A549 (cell line): ENCODE measurements at regions not wholly inside any gene's neighbourhood (a gene's known extent, or its start where the extent isn't known, plus 50 kb on each side); places are given as distances from the start of the nearest gene placed in this dataset.

Source experiments
- ATAC-seq, 2 experiments: fragments of 200-7000 bp in 1 of 2; fragments of >200 bp in 1 of 2; cut with Nextera tagmentation in 1 of 2; cut with Tn5 transposase in 1 of 2; 3 replicates each; pipeline versions ENCODE4 v1.8.0 to v1.9.1; 2018 to 2020; ENCODE audit warnings: mild to moderate bottlenecking in 1 of 2, moderate library complexity in 1 of 2
- CTCF ChIA-PET: fragments of 300-600 bp; sonication (Branson Sonifier 250); formaldehyde crosslinking; extraction: SDS; loops from one replicate; lab custom pipeline; 2021; ENCODE audit warnings: antibody characterized with exemption, inconsistent platforms; lab: Yijun Ruan, JAX
- POLR2A ChIA-PET: fragments of 350-600 bp; formaldehyde crosslinking; extraction: SDS; loops from one replicate; lab custom pipeline; 2021; ENCODE audit warnings: antibody characterized with exemption, inconsistent platforms; lab: Yijun Ruan, JAX
- DNase-seq, 2 experiments: peaks; one replicate each; pipeline versions ENCODE4 v3.0.0 to v3.0.0-alpha.2; 2011 to 2016; ENCODE audit warnings: low read depth in 1 of 2, low spot score in 1 of 2
- FAIRE-seq: peaks from 2 replicates; lab custom pipeline; 2011; peaks lifted over from hg19 to GRCh38; lab: Jason Lieb, UNC
- H3K27ac ChIP-seq, 2 experiments: fragments of >200 bp; sonication (Bioruptor Twin); formaldehyde crosslinking; 3 replicates each; pipeline ENCODE4 v1.5.1; 2016 to 2017
- H3K4me1 ChIP-seq: fragments of >200 bp; sonication (Bioruptor Twin); formaldehyde crosslinking; 3 replicates; pipeline ENCODE4 v1.6.1; 2016
- H3K4me2 ChIP-seq: fragments of >200 bp; sonication (Bioruptor Twin); formaldehyde crosslinking; 3 replicates; pipeline ENCODE4 v1.6.1; 2016
- H3K4me3 ChIP-seq: fragments of >200 bp; sonication (Bioruptor Twin); formaldehyde crosslinking; 3 replicates; pipeline ENCODE4 v1.5.1; 2016
- H3K9me3 ChIP-seq: fragments of >200 bp; sonication (Bioruptor Twin); formaldehyde crosslinking; 3 replicates; pipeline ENCODE4 v1.6.1; 2016
- CBX8 ChIP-seq: fragments of 200-600 bp; sonication (generic); IDR thresholded peaks from 2 replicates; pipeline ENCODE4 v1.6.1; 2016
- EHMT2 ChIP-seq: fragments of 200-600 bp; sonication (generic); IDR thresholded peaks from 2 replicates; pipeline ENCODE4 v1.6.1; 2016; ENCODE audit warnings: antibody characterized with exemption, low read depth, mild to moderate bottlenecking, moderate library complexity
- FOSL2 ChIP-seq, 2 experiments: fragments of 450-650 bp in 1 of 2; fragments of >200 bp in 1 of 2; sonication (Bioruptor Twin) in 1 of 2; formaldehyde crosslinking; IDR thresholded peaks; 2 replicates each; pipeline versions ENCODE4 v1.5.0 to v1.6.1; 2016 to 2020; ENCODE audit warnings: mild to moderate bottlenecking in 1 of 2, moderate library complexity in 1 of 2
- GATA3 ChIP-seq: IDR thresholded peaks from 2 replicates; pipeline ENCODE4 v1.6.1; 2012; ENCODE audit warnings: borderline replicate concordance
- HDAC2 ChIP-seq: fragments of 200-600 bp; sonication (generic); IDR thresholded peaks from 2 replicates; pipeline ENCODE4 v1.6.1; 2016
- HOXA7 ChIP-seq: fragments of 250-450 bp; sonication (Bioruptor Pico); IDR thresholded peaks from 2 replicates; pipeline ENCODE4 v1.5.0; 2020; ENCODE audit warnings: mild to moderate bottlenecking, moderate library complexity
- HOXB13 ChIP-seq: fragments of 250-450 bp; sonication (Bioruptor Pico); IDR thresholded peaks from 2 replicates; pipeline ENCODE4 v1.5.0; 2020; ENCODE audit warnings: low read depth, mild to moderate bottlenecking, moderate library complexity
- HOXB5 ChIP-seq: fragments of 250-450 bp; sonication (Bioruptor Pico); IDR thresholded peaks from 2 replicates; pipeline ENCODE4 v1.5.0; 2020; ENCODE audit warnings: mild to moderate bottlenecking, moderate library complexity
- JUN ChIP-seq, 2 experiments: fragments of >200 bp; sonication (Bioruptor Twin); formaldehyde crosslinking; IDR thresholded peaks; 2 replicates in 1 of 2; 3 replicates in 1 of 2; pipeline ENCODE4 v1.6.1; 2016 to 2017
- JUNB ChIP-seq: fragments of >200 bp; sonication (Bioruptor Twin); formaldehyde crosslinking; IDR thresholded peaks from 2 replicates; pipeline ENCODE4 v1.6.1; 2016
- MAFK ChIP-seq: fragments of 450-650 bp; IDR thresholded peaks from 2 replicates; pipeline ENCODE4 v1.6.1; 2014; ENCODE audit not compliant: partially characterized antibody
- MAZ ChIP-seq: fragments of 150-350 bp; IDR thresholded peaks from 2 replicates; pipeline ENCODE4 v1.6.1; 2014; ENCODE audit warnings: antibody characterized with exemption, low read depth, low read length, borderline replicate concordance
- MYC ChIP-seq: IDR thresholded peaks from 2 replicates; pipeline ENCODE4 v1.6.1; 2012; ENCODE audit warnings: mild to moderate bottlenecking, inconsistent platforms, low read length, improper control_type of control experiment, borderline replicate concordance
- NFE2L2 ChIP-seq: fragments of 150-350 bp; conservative IDR thresholded peaks from 2 replicates; pipeline ENCODE4 v1.6.1; 2014; ENCODE audit warnings: low read length
- NPAS2 ChIP-seq: fragments of 250-450 bp; sonication (Bioruptor Pico); IDR thresholded peaks from 2 replicates; pipeline ENCODE4 v1.8.0; 2022; ENCODE audit warnings: mild to moderate bottlenecking, moderate library complexity, borderline replicate concordance
- NR3C1 ChIP-seq: fragments of >200 bp; sonication (Bioruptor Twin); formaldehyde crosslinking; IDR thresholded peaks from 3 replicates; pipeline ENCODE4 v1.6.1; 2017
- PHF8 ChIP-seq: fragments of 200-600 bp; sonication (generic); IDR thresholded peaks from 2 replicates; pipeline ENCODE4 v1.6.1; 2016; ENCODE audit warnings: low read depth, mild to moderate bottlenecking, antibody characterized with exemption, moderate library complexity, borderline replicate concordance
- POLR2A ChIP-seq: IDR thresholded peaks from 2 replicates; pipeline ENCODE4 v1.6.1; 2012; ENCODE audit warnings: mild to moderate bottlenecking, low read length
- RFX5 ChIP-seq: fragments of 450-650 bp; IDR thresholded peaks from 2 replicates; pipeline ENCODE4 v1.7.1; 2014; ENCODE audit warnings: antibody characterized with exemption, mild to moderate bottlenecking, moderate library complexity
- SREBF2 ChIP-seq: fragments of 450-650 bp; IDR thresholded peaks from 2 replicates; pipeline ENCODE4 v1.6.1; 2014; ENCODE audit warnings: mild to moderate bottlenecking, moderate library complexity
- TP53 ChIP-seq: fragments of 250-450 bp; sonication (Bioruptor Pico); IDR thresholded peaks from 2 replicates; pipeline ENCODE4 v1.5.0; 2021; ENCODE audit warnings: mild to moderate bottlenecking, moderate library complexity
- ZSCAN20 ChIP-seq: fragments of 250-450 bp; sonication (Bioruptor Pico); IDR thresholded peaks from 2 replicates; pipeline ENCODE4 v1.8.0; 2022; ENCODE audit warnings: mild to moderate bottlenecking, moderate library complexity
- WGBS: methylation state at CpG from one replicate; pipeline ENCODE4 v1.1.6; 2017; ENCODE audit errors: missing lambda C conversion rate; 5-methylcytosine and 5-hydroxymethylcytosine counted together
- TF ChIP-seq, protein P1 (sequence below): fragments of 200-600 bp; sonication (generic); IDR thresholded peaks from 2 replicates; pipeline ENCODE4 v1.6.1; 2016; ENCODE audit warnings: antibody characterized with exemption, mild to moderate bottlenecking, moderate library complexity
- TF ChIP-seq, protein P2 (sequence below): fragments of >200 bp; sonication (Bioruptor Twin); formaldehyde crosslinking; IDR thresholded peaks from 3 replicates; pipeline ENCODE4 v1.5.1; 2016
- TF ChIP-seq, protein P3 (sequence below): IDR thresholded peaks from 2 replicates; pipeline ENCODE4 v1.6.1; 2012
- TF ChIP-seq, protein P4 (sequence below): fragments of >200 bp; sonication (Bioruptor Twin); formaldehyde crosslinking; IDR thresholded peaks from 2 replicates; pipeline ENCODE4 v1.6.1; 2016

DNA sequence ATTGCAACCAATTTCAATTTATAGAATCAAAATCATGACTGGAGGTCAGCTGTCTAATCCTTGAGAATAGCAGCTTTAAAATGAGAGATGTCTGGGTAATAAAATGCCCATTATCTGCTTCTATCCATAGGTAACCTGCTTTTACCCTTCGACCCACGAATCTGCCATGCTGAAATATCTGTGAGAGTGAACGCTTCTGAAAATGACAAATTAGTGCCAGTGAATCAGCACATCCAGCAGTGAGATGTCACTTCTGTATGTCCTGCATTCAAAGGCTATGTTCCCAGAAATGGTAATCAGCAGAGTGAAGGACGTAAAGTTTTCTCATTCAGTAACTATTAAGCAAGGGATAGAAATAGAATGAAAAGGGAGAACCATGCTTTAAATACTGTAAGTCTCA, 532.4 kb upstream of the ITGA1 start:
- ATAC-seq (no peak), FAIRE-seq (no peak), DNase-seq (no peak)
- Histone ChIP-seq H3K9me3 (no peaks in the 10 kb centered on the region), H3K4me2 (no peak overlapping the region), H3K4me1 (no peaks in the 10 kb centered on the region), H3K4me3 (no peak overlapping the region), H3K27ac (no peak overlapping the region)
- TF ChIP-seq NR3C1 (no peak), PHF8 (no peak), GATA3 (no peak)
- CTCF ChIA-PET: no interaction called here
- POLR2A ChIA-PET: no interaction called here
- WGBS: 4% methylated on average over 4 of the region's 4 CpGs

DNA sequence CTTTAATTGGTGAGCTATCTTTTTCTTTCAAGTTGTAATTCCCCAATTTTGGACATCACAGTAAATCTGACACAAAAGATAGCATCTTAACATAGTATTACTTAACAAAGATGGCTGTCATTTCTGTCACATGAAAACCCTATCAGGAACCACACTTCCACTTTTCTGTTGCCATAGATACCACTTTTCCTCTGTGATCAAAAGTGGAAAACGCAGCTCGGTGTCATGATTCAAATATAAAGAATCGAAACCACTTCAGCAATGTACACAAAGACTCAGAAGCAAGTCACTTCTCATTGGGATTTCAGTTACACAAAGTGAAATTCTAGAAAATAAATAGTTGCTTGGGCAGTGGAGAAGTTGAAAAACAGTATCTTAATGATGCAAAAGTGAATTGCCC, 524.9 kb upstream of the ITGA1 start:
- Histone ChIP-seq H3K9me3 (no peaks in the 10 kb centered on the region), H3K4me2 (no peak overlapping the region), H3K4me1 (no peaks in the 10 kb centered on the region), H3K4me3 (no peak overlapping the region), H3K27ac (no peak overlapping the region)
- WGBS: 4% methylated on average over 3 of the region's 3 CpGs
- no peak for DNase-seq
- FAIRE-seq: no peak
- ChIA-PET CTCF (no interaction called here), POLR2A (no interaction called here)
- TF ChIP-seq HDAC2: no peak
- TF ChIP-seq JUNB: no peak
- no peak for TF ChIP-seq EHMT2
- TF ChIP-seq, protein P1, sequence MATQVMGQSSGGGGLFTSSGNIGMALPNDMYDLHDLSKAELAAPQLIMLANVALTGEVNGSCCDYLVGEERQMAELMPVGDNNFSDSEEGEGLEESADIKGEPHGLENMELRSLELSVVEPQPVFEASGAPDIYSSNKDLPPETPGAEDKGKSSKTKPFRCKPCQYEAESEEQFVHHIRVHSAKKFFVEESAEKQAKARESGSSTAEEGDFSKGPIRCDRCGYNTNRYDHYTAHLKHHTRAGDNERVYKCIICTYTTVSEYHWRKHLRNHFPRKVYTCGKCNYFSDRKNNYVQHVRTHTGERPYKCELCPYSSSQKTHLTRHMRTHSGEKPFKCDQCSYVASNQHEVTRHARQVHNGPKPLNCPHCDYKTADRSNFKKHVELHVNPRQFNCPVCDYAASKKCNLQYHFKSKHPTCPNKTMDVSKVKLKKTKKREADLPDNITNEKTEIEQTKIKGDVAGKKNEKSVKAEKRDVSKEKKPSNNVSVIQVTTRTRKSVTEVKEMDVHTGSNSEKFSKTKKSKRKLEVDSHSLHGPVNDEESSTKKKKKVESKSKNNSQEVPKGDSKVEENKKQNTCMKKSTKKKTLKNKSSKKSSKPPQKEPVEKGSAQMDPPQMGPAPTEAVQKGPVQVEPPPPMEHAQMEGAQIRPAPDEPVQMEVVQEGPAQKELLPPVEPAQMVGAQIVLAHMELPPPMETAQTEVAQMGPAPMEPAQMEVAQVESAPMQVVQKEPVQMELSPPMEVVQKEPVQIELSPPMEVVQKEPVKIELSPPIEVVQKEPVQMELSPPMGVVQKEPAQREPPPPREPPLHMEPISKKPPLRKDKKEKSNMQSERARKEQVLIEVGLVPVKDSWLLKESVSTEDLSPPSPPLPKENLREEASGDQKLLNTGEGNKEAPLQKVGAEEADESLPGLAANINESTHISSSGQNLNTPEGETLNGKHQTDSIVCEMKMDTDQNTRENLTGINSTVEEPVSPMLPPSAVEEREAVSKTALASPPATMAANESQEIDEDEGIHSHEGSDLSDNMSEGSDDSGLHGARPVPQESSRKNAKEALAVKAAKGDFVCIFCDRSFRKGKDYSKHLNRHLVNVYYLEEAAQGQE: no peak
- TF ChIP-seq MYC: no peak
- no peak for TF ChIP-seq MAFK
- TF ChIP-seq ZSCAN20 (CRISPR knock-in tag): no peak
- no peak for TF ChIP-seq NR3C1
- no peak for TF ChIP-seq RFX5
- no peak for TF ChIP-seq GATA3
- no peak for TF ChIP-seq FOSL2 (IDR thresholded peaks at IDR 0.05)
- no peak for TF ChIP-seq FOSL2 (CRISPR knock-in tag; IDR thresholded peaks at IDR 0.05)
- TF ChIP-seq, protein P2, sequence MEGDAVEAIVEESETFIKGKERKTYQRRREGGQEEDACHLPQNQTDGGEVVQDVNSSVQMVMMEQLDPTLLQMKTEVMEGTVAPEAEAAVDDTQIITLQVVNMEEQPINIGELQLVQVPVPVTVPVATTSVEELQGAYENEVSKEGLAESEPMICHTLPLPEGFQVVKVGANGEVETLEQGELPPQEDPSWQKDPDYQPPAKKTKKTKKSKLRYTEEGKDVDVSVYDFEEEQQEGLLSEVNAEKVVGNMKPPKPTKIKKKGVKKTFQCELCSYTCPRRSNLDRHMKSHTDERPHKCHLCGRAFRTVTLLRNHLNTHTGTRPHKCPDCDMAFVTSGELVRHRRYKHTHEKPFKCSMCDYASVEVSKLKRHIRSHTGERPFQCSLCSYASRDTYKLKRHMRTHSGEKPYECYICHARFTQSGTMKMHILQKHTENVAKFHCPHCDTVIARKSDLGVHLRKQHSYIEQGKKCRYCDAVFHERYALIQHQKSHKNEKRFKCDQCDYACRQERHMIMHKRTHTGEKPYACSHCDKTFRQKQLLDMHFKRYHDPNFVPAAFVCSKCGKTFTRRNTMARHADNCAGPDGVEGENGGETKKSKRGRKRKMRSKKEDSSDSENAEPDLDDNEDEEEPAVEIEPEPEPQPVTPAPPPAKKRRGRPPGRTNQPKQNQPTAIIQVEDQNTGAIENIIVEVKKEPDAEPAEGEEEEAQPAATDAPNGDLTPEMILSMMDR: no peak
- no peak for TF ChIP-seq HOXA7 (CRISPR knock-in tag)
- no peak for TF ChIP-seq NFE2L2
- TF ChIP-seq, all 56 proteins: peak for 0
- ATAC-seq: no peak

DNA sequence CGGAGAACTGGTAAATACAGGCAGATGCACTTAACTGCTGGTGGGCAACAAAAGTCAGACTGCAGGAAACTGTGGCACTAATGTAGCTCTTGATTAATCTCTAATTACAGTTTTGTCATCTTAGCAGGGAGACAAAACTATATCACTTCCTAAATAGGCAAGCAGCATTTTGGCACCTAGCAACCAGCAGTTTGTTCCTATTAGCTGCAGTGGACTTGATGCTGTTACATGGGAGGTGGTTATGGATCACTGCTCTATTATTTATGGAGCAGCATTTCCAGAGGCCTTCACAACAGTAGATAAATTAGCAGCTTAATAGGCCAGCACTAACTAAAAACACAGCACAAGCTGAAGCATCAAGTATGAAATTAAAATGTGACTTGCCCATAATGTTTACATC, 518.3 kb upstream of the ITGA1 start:
- H3K4me2 ChIP-seq: peak overlapping the region; percentile 48
- no peak for ATAC-seq
- no peak for TF ChIP-seq HOXB5 (CRISPR knock-in tag)
- TF ChIP-seq, all 56 proteins: peak for 0
- no peak overlapping the region for H3K27ac ChIP-seq
- FAIRE-seq: no peak
- 18% methylated on average over 1 of the region's 1 CpG for WGBS
- H3K4me3 ChIP-seq: no peak overlapping the region
- no peaks in the 10 kb centered on the region for H3K4me1 ChIP-seq
- no peak for DNase-seq
- ChIA-PET POLR2A (no interaction called here), CTCF (no interaction called here)
- H3K9me3 ChIP-seq: no peaks in the 10 kb centered on the region

GRCh38 chr5:52269859-52270258, 517.9 kb upstream of the ITGA1 start:
- H3K4me3 ChIP-seq: no peak overlapping the region
- FAIRE-seq (no peak), DNase-seq (no peak), ATAC-seq (no peak)
- CTCF ChIA-PET: interaction anchor here (0.7 kb wide), 1 partner anchor 20 kb away, joined by 3 read pairs; no protein-coding TSS in a partner anchor
- H3K4me2 ChIP-seq: peak overlapping the region; percentile 48
- WGBS: 7% methylated on average over 4 of the region's 4 CpGs
- POLR2A ChIA-PET: no interaction called here
- H3K27ac ChIP-seq: no peak overlapping the region
- H3K4me1 ChIP-seq: no peaks in the 10 kb centered on the region
- no peaks in the 10 kb centered on the region for H3K9me3 ChIP-seq
- TF ChIP-seq, protein P3, sequence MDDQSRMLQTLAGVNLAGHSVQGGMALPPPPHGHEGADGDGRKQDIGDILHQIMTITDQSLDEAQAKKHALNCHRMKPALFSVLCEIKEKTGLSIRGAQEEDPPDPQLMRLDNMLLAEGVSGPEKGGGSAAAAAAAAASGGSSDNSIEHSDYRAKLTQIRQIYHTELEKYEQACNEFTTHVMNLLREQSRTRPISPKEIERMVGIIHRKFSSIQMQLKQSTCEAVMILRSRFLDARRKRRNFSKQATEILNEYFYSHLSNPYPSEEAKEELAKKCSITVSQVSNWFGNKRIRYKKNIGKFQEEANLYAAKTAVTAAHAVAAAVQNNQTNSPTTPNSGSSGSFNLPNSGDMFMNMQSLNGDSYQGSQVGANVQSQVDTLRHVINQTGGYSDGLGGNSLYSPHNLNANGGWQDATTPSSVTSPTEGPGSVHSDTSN: no peak
- TF ChIP-seq HOXB13 (CRISPR knock-in tag) (no peak), NPAS2 (no peak), PHF8 (no peak), POLR2A (no peak), TP53 (CRISPR knock-in tag) (no peak), GATA3 (no peak), MAFK (no peak), CBX8 (no peak), MAZ (no peak), JUN (IDR thresholded peaks at IDR 0.05) (no peak), RFX5 (no peak), JUNB (no peak), SREBF2 (no peak), ZSCAN20 (CRISPR knock-in tag) (no peak)
- TF ChIP-seq, protein P4, sequence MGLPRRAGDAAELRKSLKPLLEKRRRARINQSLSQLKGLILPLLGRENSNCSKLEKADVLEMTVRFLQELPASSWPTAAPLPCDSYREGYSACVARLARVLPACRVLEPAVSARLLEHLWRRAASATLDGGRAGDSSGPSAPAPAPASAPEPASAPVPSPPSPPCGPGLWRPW: no peak
